ENCODE measurements at regions not wholly inside any gene's neighbourhood (a gene's known extent, or its start where the extent isn't known, plus 50 kb on each side); places are given as distances from the start of the nearest gene placed in this dataset.

DNA sequence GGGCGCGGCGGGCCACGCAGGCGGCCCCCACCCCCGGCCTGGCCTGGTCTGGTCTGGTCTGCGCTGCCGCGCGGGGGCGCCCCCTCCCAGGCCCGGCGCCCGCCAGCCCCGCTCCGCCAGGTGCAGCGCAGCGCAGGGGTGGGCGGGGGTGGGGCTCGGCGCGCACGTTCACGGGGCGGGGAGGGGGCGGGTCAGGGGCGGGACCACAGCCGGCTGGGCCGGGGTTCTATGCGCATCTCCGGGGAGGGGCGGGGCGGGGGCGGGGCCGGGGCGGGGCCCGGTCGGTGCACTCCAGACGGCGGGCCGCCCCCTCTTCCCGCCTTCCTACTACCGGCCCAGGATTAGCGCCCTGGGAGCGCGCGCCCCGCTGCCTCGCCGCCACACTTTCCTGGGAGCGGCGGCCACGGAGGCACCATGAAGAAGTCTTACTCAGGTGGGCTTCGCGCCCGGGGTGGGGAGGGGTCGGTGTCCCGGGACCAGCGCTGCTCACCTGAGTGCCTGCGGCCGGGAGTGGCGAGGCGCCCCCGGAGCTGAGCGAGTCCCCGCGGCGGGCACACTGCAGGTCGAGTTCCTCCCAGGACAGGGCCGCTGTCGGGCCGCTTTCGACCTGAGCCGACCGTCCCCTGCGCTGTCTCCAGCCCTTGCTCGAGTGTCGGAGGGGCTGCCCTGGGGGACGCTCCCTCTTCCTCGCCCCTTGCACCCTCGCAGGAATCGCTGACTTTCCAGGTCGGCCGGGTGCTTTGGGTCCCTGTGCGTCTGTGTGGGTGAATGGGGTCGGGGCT is 140.5 kb downstream of the SEC14L1 start (continued):
- TF ChIP-seq ZNF530 (CRISPR knock-in tag; IDR thresholded peaks at IDR 0.05; ENCODE audit: low read depth) (no peak), ZNF747 (CRISPR knock-in tag; IDR thresholded peaks at IDR 0.05; ENCODE audit: borderline replicate concordance) (peak; percentile 95), ZNF264 (CRISPR knock-in tag; IDR thresholded peaks at IDR 0.05) (no peak), JARID2 (CRISPR knock-in tag; IDR thresholded peaks at IDR 0.05; ENCODE audit: insufficient replicate concordance) (no peak), ZNF468 (CRISPR knock-in tag; IDR thresholded peaks at IDR 0.05) (no peak), RORA (CRISPR knock-in tag; IDR thresholded peaks at IDR 0.05) (no peak), ZSCAN30 (CRISPR knock-in tag; IDR thresholded peaks at IDR 0.05) (no peak), ZNF282 (IDR thresholded peaks at IDR 0.05; ENCODE audit: partially characterized antibody) (no peak), HOXA9 (CRISPR knock-in tag; IDR thresholded peaks at IDR 0.05; ENCODE audit: borderline replicate concordance) (no peak), ZNF841 (CRISPR knock-in tag; IDR thresholded peaks at IDR 0.05; ENCODE audit: borderline replicate concordance) (no peak), ZBTB7B (CRISPR knock-in tag; IDR thresholded peaks at IDR 0.05) (peak; percentile 84), ZNF839 (CRISPR knock-in tag; IDR thresholded peaks at IDR 0.05; ENCODE audit: borderline replicate concordance) (0 out of 2 replicates have a peak, but pooled peaks have one; percentile 77), ZNF788 (CRISPR knock-in tag; IDR thresholded peaks at IDR 0.05; ENCODE audit: borderline replicate concordance) (peak; percentile 91; the same call in 1 of the 2 replicates)
- TF ChIP-seq, protein P1, sequence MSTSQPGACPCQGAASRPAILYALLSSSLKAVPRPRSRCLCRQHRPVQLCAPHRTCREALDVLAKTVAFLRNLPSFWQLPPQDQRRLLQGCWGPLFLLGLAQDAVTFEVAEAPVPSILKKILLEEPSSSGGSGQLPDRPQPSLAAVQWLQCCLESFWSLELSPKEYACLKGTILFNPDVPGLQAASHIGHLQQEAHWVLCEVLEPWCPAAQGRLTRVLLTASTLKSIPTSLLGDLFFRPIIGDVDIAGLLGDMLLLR (CRISPR knock-in tag; IDR thresholded peaks at IDR 0.05) = no peak
- TF ChIP-seq, protein P2, sequence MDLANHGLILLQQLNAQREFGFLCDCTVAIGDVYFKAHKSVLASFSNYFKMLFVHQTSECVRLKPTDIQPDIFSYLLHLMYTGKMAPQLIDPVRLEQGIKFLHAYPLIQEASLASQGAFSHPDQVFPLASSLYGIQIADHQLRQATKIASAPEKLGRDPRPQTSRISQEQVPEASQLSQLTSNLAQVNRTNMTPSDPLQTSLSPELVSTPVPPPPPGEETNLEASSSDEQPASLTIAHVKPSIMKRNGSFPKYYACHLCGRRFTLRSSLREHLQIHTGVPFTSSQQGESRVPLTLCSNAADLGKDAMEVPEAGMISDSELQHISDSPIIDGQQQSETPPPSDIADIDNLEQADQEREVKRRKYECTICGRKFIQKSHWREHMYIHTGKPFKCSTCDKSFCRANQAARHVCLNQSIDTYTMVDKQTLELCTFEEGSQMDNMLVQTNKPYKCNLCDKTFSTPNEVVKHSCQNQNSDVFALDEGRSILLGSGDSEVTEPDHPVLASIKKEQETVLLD (CRISPR knock-in tag; IDR thresholded peaks at IDR 0.05; ENCODE audit: low read depth) = no peak
- TF ChIP-seq, protein P3, sequence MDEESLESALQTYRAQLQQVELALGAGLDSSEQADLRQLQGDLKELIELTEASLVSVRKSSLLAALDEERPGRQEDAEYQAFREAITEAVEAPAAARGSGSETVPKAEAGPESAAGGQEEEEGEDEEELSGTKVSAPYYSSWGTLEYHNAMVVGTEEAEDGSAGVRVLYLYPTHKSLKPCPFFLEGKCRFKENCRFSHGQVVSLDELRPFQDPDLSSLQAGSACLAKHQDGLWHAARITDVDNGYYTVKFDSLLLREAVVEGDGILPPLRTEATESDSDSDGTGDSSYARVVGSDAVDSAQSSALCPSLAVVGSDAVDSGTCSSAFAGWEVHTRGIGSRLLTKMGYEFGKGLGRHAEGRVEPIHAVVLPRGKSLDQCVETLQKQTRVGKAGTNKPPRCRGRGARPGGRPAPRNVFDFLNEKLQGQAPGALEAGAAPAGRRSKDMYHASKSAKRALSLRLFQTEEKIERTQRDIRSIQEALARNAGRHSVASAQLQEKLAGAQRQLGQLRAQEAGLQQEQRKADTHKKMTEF (CRISPR knock-in tag; IDR thresholded peaks at IDR 0.05) = peak; percentile 76; the same call in 1 of the 2 replicates
- TF ChIP-seq, protein P4, sequence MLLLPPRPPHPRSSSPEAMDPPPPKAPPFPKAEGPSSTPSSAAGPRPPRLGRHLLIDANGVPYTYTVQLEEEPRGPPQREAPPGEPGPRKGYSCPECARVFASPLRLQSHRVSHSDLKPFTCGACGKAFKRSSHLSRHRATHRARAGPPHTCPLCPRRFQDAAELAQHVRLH (CRISPR knock-in tag; IDR thresholded peaks at IDR 0.05; ENCODE audit: borderline replicate concordance, low read depth) = no peak; the same call in 1 of the 2 replicates
- TF ChIP-seq, protein P5, sequence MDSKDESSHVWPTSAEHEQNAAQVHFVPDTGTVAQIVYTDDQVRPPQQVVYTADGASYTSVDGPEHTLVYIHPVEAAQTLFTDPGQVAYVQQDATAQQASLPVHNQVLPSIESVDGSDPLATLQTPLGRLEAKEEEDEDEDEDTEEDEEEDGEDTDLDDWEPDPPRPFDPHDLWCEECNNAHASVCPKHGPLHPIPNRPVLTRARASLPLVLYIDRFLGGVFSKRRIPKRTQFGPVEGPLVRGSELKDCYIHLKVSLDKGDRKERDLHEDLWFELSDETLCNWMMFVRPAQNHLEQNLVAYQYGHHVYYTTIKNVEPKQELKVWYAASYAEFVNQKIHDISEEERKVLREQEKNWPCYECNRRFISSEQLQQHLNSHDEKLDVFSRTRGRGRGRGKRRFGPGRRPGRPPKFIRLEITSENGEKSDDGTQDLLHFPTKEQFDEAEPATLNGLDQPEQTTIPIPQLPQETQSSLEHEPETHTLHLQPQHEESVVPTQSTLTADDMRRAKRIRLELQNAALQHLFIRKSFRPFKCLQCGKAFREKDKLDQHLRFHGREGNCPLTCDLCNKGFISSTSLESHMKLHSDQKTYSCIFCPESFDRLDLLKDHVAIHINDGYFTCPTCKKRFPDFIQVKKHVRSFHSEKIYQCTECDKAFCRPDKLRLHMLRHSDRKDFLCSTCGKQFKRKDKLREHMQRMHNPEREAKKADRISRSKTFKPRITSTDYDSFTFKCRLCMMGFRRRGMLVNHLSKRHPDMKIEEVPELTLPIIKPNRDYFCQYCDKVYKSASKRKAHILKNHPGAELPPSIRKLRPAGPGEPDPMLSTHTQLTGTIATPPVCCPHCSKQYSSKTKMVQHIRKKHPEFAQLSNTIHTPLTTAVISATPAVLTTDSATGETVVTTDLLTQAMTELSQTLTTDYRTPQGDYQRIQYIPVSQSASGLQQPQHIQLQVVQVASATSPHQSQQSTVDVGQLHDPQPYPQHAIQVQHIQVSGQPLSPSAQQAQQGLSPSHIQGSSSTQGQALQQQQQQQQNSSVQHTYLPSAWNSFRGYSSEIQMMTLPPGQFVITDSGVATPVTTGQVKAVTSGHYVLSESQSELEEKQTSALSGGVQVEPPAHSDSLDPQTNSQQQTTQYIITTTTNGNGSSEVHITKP (CRISPR knock-in tag; IDR thresholded peaks at IDR 0.05; ENCODE audit: low read depth) = peak; percentile 30; the same call in 1 of the 2 replicates
- TF ChIP-seq, protein P6, sequence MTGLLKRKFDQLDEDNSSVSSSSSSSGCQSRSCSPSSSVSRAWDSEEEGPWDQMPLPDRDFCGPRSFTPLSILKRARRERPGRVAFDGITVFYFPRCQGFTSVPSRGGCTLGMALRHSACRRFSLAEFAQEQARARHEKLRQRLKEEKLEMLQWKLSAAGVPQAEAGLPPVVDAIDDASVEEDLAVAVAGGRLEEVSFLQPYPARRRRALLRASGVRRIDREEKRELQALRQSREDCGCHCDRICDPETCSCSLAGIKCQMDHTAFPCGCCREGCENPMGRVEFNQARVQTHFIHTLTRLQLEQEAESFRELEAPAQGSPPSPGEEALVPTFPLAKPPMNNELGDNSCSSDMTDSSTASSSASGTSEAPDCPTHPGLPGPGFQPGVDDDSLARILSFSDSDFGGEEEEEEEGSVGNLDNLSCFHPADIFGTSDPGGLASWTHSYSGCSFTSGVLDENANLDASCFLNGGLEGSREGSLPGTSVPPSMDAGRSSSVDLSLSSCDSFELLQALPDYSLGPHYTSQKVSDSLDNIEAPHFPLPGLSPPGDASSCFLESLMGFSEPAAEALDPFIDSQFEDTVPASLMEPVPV (CRISPR knock-in tag; IDR thresholded peaks at IDR 0.05) = peak; percentile 59; the same call in 1 of the 2 replicates

All from HepG2 (cell line).